NCI-H1417 (cell line): ENCODE measurements at regions not wholly inside any gene's neighbourhood (a gene's known extent, or its start where the extent isn't known, plus 50 kb on each side); places are given as distances from the start of the nearest gene placed in this dataset.

Source experiments
- DNase-seq, 3 experiments: peaks; one replicate each; lab custom pipeline; 2025; lab: John Stamatoyannopoulos, UW

DNA sequence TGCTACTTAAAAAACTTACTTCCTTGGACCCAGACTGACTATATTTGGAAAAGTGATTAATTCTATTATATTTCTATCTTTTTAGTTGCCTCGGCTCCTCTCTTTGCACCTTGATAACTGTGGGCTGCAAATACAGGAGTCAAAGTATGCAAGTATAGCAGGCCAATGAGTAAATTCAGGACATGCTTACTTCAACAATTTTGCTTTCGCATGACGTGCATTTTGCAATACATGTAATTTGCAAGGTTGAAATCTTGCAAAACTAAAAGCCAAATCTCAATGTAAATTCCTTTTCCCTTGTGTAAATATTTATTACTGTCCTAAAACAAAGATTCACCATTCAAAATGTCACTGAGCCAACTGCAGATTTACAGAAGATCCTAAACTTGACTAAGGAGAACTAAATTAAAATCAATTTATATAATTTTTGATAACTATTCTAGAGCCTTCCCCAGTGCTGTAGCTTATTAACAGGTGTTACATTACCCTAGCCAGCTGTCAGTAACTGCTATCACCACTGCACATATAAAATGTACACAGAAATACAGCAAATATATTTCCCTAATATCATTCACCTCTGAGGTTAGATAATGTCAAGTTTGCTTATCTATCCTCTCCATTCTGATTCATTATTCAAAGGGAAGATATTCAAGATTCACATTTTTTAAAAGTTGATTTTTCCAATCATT lies 1069.5 kb downstream of the TRHDE start:
- no peak for DNase-seq

DNA sequence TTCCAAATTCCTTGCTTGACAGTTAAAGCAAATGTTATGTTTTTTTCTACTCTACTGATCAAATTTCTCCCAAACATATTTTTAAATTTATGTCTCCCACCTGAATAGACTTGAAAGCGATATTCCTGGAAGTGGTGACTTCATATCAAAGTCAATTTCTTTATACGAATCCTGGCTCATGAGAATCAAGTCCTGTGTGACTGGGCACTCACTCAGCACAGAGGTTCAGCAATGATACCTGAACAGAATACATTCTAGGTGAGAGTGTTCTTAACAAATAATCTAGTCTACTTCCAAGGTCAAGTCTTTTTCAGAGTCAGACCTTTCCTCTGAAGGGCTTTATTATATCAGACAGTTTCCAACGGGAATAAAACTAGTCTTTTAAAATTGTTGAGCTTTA lies 1070.6 kb downstream of the TRHDE start:
- no peak for DNase-seq

DNA sequence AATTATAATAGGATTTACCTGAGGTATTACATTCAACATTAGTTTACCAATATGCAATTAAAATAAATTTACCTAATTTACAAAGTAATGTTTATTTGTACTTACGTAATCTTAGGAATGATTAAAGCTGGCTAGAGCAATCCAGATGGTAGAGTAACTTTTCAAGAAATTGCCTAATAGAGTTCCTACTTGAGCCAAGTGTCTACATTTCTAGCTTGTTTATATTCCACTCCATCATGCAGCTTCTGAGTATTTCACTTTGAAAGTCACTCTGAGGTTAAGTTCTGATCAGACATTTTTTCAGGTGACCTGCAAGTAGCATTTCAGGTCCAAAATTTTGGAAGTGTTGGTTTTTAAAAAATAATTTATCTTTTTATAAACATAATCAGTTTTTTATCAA lies 1080.7 kb downstream of the TRHDE start:
- no peak for DNase-seq

DNA sequence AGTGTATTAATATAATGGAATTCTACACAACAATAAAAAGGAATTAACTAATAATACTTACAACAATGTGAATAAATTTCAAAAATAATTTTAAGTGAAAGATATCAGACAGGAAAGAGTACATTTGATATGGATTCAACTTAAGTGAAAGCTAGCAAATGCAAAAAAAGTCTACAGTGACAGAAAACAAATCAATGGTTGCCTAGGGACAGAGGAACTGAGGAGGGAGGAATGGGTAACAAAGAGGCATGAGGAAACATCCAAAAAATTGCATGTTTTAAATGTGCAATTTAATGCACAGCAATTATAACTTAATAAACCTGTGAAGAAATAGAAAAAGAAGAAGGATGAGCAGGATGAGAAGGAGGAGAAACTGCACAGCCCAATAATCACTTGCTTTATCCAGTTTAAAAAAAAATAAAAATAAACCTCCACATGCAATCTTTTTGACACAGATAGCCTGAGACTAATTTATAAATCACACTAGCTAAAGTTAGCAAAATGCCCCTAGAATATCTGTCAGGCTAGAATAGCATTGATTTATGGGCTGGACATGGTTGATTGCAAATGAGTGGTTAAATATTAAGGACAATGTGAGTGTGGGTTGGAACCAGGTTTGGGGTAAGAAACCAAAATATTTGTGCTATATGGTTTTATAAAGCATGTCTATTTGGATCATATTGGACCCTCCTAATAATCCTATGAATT lies 1089.1 kb downstream of the TRHDE start:
- DNase-seq = peak in 1 of 3 experiments; percentile 59

DNA sequence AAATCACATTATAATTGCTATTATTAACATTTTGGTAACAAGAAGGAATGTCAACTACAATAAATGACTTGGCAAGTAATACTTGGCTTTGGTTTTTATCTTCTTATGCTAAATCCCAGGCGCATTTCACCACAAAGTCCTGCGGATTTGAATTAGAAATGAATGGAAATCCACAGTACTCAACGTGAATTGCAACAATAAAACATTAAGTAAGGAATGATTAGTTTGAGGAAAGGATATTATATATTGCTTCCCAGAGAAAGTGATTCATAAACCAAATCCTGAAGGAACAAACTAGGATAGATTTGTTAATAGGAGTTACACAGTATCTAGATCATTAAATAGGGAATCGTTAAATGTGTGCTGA lies 1089.7 kb downstream of the TRHDE start:
- peak in 1 of 3 experiments; percentile 57 for DNase-seq

DNA sequence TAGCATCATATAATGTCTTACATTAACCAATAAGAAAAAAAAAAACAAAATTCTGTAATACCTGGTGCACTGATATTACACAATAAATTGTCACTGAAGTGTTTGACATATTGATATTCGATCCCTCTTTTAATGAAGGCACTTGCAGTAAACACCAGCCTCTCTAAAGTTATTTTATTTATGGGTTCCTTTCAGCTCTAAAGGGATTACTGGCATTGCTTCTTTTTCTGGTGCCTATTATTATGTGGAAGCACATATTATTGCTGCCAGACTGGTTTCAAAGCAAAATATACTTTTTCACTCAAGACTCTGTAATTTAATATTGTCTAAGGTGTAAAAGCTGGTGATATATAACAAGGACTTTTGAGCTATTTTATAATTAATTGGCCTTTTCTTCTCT lies 1090.5 kb downstream of the TRHDE start:
- peak in 1 of 3 experiments; percentile 60 for DNase-seq

DNA sequence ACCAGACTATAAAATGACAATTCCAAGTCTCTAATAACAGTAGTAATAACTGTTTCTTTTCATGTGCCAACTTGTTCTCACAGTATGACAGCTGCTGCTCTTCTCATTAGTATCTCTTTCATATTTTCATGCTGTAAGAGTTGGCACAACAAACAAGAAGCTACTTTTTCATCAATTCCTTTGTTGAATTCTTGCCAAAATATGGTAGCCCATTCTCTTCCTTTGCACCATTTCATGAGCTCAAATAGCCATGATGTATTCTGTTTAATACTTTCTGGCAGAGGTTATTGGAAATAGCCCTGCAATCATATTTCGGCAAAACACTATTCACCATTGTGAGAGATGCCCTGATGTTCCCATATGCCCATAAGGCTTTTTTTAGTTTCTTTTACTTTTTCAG lies 1100.7 kb downstream of the TRHDE start:
- no peak for DNase-seq

DNA sequence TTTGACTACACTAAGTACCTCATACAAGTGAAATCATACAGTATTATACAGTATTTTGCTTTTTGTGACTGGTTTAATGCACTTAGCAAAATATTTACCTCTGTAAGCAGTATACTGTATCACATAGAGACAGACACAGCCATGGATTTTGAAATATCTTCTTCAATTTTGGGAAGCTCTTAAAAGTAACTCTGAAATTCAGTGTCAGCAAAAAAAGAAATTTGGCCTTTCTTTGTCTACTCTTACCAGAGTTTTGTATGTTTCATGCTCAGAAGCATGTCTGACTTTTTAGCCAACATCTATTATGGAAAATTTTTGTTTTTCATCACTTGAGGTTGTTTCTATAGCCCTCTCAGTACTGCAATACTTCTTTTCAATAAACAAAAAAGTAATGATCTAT lies 1102.2 kb downstream of the TRHDE start:
- DNase-seq = no peak

DNA sequence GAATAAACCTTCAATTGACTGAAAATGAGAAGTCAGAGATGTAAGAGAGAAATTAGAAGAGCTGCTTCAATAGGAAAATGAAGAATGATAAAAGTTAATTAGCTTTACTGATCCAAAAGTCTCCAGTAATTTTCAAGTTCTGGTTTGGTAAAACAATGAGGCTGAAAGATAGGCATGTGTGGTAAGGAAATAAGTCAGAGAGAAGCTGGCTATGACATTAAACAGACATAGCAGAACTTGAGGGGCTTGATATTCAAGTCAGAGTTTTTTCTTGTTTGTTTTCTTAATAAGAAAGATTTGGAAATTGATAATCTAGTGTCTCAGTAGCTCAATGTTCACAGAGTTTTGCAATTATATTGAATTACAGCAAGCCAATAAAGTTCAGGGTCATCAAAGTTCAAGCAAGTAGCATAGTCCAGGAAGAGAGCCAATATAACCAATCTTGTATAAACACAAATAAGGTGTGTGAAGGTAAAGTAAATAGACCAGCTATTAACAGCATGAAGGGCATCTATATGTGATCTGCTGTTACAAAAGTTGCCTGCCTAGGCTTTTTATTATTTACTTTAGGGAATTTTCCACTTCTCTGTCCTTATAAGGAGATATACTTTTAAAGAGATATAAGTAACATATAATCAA lies 1111.5 kb downstream of the TRHDE start:
- peak in 1 of 3 experiments; percentile 62 for DNase-seq

DNA sequence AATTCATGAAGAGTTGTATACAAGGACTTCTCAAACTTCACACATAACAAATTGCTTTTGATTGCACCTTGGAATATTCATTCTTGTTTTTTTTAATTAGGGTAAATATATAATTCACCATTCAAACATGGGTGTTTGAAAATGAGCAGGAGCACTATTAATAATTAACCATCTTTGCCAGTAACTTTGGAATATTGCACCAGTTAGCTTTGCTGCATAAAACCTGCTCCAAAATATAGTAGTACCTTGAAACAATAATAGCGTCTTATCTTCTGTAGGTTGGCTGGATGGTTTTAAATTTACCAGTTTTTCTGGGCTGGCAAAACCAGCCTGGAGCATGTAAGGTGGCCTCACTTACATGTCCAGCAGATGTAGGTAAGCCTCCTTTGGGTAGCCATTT lies 1112.4 kb downstream of the TRHDE start:
- DNase-seq = no peak

DNA sequence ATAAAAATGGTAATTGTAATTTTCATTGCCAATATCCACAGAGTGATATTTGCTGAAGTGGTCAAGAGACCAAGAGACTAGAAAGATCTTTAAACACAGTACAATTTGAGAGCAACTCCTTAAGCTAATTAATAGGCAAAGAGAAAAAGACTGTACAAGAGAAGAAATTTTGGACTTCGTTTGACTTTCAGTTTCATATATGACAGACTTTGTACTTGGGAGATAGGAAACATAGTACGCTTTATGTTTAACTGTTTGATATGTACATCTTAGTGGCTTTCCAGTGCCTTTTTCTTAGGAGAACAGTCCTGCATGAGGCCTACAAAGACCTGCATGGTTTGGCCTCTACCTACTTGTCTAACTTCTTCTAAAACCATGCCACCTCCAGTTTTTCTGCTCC lies 1118.1 kb downstream of the TRHDE start:
- DNase-seq = no peak

DNA sequence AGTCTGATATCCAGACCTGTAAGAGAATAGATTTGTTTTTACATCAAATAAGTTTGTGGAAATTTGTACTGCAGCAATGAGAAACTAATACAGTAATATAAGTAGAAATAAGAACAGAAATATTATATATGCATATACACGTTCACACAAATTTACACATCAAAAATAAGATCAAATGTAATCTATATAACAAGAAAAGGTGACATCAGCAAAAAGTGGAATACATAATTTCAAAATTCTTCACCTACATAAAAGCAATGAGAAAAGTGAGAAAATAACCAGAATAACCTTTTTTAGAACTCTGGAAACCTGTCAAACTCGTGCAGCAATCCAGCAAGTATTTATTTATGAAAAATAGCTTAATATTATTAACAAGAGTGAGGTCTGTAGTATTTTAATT lies 1124.6 kb upstream of the ATXN7L3B start:
- DNase-seq = no peak

DNA sequence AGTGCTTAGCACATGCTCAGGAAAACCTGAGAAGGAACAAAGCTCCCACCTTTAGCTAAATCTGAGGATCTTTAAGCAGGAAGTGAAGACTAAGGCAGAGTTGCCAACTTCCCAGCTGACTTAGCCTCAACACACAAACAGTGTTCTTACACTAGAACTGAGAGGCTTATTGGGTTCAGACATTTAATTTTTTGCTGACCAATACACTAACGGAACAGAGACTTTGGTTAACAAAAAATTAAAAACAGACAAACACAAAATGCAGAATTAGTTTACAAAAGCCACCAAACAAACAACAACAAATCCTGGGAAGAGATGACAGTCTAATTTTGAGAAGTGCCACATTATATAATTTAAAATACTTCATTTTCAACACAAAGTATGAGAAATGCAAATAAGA lies 1123.7 kb upstream of the ATXN7L3B start:
- no peak for DNase-seq

DNA sequence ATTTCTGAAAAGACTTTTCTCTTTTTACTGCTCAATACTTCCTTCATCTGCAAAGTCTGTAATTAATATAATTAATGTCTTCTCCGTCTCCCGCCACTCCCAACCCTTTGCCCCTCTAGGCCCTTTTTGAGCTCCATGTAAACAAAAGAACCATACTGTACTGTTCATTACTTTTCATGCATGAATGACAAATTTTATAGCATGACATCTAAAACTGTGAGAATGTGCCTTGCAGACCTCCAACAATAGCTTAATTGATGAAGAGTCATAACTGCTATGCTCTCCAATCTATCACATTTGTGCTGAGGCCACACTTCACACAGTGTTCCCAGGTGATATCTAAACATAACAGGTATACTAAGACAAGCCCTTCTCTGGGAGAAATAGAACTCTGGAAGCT lies 1122.7 kb upstream of the ATXN7L3B start:
- DNase-seq = peak in 2 of 3 experiments; percentile 21 to 76

DNA sequence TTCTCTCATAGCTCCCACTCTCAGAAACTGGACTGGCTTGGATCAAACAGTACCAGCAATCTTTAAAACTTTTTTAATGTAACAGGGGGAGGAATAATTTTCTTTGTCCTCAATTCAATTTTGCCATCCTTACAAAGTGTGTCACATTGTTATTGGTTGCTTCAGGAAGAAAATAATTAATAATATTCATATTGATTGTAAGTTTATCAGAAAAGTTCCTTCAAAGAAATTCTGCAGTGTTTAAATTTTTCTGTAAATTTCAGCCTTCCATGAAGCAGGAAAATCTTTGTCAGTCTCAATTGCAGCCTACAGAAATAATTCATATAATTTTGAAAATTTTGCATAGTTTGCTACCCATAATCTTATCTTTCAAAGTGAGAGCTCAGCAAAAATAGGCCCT lies 1119.1 kb upstream of the ATXN7L3B start:
- no peak for DNase-seq

DNA sequence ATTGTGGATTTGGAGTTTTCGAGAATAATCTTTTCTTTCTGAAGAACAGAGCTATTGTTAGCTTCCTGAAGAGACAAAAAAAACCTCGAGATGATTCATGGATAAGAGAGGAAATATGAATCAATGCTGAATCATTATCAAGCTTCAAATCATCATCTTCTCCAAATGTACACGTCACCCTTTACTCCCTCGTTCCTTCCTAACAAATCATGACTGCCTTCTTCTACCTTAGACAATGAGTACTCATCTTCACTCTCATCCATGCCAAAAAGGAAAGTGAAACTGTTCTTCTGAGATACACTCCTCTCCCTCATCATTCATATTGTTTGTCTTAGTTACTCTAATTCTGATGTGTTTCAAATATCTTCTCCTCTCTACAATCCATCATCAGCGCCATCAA lies 1115.8 kb upstream of the ATXN7L3B start:
- DNase-seq = no peak

DNA sequence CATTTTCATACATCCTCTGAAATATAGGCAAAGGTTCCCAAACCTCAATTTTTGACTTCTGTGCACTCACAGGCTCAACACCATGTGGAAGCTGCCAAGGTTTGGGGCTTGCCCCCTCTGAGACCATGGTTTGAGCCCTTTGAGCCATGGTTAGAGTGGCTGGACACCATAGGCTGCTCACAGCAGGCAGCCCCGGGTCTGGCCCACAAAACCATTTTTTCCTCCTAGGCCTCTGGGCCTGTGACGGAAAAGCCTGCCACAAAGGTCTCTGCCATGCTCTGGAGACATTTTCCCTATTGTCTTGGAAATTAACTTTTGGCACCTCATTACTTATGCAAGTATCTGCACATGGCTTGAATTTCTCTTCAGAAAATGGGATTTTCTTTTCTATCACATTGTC lies 1113.2 kb upstream of the ATXN7L3B start:
- DNase-seq = no peak

DNA sequence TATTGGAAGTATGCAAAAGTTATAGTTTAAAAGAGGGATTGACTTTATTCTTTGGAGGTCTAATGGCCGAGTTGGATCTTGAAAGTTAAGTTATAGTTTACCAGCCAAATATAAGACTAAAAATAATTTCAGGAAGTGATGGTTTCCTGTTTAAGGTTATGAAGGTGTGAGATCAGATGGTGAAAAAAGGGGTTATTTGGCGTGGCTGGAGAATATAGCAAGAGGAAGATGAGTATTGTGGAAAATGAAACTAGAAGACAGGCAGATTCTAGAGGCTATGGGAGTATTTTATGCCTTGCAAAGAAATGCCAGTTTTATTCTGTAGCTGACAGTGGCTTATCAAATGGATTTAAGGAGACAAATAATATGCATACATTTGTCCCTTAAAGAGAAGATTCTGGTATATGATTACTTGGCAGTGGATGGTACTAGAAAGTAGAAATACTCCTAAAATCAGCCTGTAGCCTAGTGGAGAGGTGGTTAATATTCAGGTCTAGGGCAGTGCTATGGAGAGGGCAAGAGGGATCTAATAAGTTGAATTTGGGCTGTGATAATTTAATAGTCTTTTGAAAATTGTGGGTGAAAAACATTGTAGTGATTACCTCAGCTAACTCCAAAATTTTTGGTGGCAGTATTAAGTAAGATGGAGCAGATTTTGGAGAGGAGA lies 1091.8 kb upstream of the ATXN7L3B start:
- no peak for DNase-seq

DNA sequence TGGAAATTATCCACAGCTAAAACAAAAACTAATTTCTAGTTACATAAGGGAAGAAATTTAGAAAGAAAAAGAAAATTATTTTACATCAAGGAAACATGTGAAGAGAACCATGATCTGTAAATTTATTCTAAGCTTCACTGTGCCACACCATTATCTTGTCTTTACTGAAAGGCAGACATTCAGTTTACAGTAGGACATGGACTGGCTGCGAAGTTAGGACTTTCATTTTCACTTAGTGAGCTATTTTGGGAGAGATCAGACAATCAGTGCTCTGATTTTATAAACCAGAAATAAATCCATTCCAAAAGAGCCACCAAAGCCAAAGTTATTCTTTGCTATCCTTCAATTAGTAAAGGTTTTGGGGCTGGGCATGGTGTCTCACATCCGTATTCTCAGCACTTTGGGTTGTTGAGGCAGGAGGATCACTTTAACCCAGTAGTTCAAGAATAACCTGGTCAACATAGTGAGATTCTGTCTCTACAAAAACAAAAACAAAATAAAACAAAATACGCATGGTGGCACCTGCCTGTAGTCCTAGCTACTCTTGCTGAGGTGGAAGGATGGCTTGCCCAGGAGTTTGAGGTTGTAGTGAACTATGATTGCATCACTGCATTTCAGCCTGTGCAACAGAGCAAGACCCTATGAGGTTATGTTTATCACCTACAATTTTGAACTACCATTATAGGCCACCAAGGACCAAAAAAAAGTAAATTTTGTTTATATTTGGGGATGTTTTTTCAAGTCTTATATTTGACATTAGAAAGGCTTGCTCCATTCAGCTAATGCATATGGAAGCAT lies 1084.8 kb upstream of the ATXN7L3B start:
- DNase-seq = no peak

DNA sequence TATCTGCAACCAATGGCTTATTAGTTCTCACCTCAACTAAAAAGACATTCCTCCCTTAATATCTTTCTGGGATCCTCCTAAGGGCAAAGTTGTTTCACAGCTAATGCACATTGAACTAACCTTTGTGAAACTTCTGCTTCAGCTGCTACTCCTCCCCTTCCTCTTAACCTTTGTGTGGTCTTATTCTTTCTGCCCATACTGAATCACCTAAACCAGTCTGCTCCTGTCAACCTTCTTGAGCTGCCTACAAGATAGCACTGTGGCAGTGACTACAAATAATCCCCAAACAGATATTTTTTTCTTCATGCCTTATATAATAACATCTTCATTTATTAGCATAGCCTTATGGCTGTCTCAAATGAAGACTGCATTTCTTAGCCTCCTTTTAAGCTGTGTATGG lies 1077.4 kb upstream of the ATXN7L3B start:
- no peak for DNase-seq

DNA sequence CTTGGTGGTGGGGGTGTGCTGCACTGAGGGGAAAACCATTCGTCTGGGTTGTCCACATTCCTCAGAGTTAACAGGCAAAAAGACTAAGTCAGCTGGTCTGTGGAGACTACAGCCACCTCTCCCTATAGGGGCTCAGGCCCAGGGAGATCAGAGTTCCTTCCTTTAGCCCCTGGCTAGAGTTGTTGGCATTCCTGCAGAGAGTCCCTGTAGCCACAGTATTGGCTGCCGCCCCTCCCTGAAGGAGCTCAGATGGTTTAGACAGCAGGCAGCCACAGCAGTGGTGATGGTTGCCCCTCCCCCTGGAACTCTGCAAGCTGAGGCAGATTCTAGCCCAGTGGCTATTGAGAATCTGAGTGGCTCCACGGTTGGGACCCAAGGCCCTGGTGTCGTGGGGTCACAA lies 1072.5 kb upstream of the ATXN7L3B start:
- no peak for DNase-seq

DNA sequence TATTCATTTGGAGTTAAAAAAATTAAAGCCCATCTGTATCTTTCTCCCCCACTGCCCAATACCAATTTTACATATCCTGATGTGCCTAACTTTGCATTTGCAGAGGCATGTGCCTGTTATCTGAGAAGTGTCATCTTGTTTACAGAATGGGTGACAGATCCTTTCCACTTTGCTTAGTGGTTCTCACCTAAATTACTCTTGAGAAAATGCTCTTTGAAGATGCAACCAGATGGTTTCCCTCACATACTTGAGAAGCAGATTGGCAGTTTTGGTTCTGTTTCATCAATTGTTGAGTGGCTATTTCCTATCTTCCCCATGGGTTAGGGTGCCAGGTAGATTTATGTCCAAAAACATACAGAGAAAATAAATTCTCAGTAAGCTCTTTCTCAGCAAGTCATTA lies 1051.4 kb upstream of the ATXN7L3B start:
- peak in 1 of 3 experiments; percentile 15 for DNase-seq
